CD14-positive monocyte (primary cell): ENCODE measurements at regions not wholly inside any gene's neighbourhood (a gene's known extent, or its start where the extent isn't known, plus 50 kb on each side); places are given as distances from the start of the nearest gene placed in this dataset.

ENCODE experiments used
- DNase-seq, 3 donors: peaks; one replicate each; pipeline ENCODE4 v3.0.0-alpha.2; 2011 to 2022
- H2AFZ ChIP-seq: 2 replicates; pipeline ENCODE4 v1.6.0; 2012; ENCODE audit warnings: mild to moderate bottlenecking, low read depth, low read length, inconsistent platforms; ENCODE audit not compliant: insufficient read depth, poor library complexity, severe bottlenecking
- H3K27ac ChIP-seq, 2 donors: 1 replicate in 1 of 2; 2 replicates in 1 of 2; pipeline ENCODE4 v1.5.1; 2012 to 2013; ENCODE audit warnings: low read length in 2 of 2, control low read depth in 1 of 2, inconsistent platforms in 1 of 2, low read depth in 1 of 2, mild to moderate bottlenecking in 1 of 2
- H3K27me3 ChIP-seq, 2 donors: one replicate each; pipeline versions ENCODE4 v1.6.0 to v1.6.1; 2011 to 2013; ENCODE audit warnings: low read length in 2 of 2; ENCODE audit not compliant: control insufficient read depth in 2 of 2, insufficient read depth in 2 of 2
- H3K36me3 ChIP-seq, 2 donors: replicated peaks in 1 of 2; 1 replicate in 1 of 2; 2 replicates in 1 of 2; pipeline versions ENCODE4 v1.5.1 to v1.6.1; 2012 to 2013; ENCODE audit warnings: low read length in 2 of 2, control low read depth in 1 of 2, inconsistent platforms in 1 of 2, mild to moderate bottlenecking in 1 of 2; ENCODE audit not compliant: insufficient read depth in 2 of 2, control insufficient read depth in 1 of 2
- H3K4me1 ChIP-seq, 2 donors: 1 replicate in 1 of 2; 2 replicates in 1 of 2; pipeline versions ENCODE4 v1.5.1 to v1.6.1; 2012 to 2013; ENCODE audit warnings: low read length in 2 of 2, control low read depth in 1 of 2, inconsistent platforms in 1 of 2, mild to moderate bottlenecking in 1 of 2, moderate library complexity in 1 of 2; ENCODE audit not compliant: insufficient read depth in 2 of 2, control insufficient read depth in 1 of 2
- H3K4me2 ChIP-seq: replicated peaks from 2 replicates; pipeline ENCODE3; 2012; ENCODE audit warnings: low read length, moderate library complexity, mild to moderate bottlenecking; ENCODE audit not compliant: poor library complexity, severe bottlenecking; ENCODE audit errors: extremely low read depth
- H3K4me3 ChIP-seq, 3 experiments: fragments of 200-600 bp in 1 of 3; sonication (generic) in 1 of 3; replicated peaks in 1 of 3; 1 replicate in 2 of 3; 2 replicates in 1 of 3; pipeline ENCODE4 v1.5.1; 2011 to 2013; ENCODE audit warnings: low read length in 3 of 3, mild to moderate bottlenecking in 3 of 3, control low read depth in 2 of 3, low read depth in 2 of 3, inconsistent platforms in 1 of 3, moderate library complexity in 1 of 3
- H3K79me2 ChIP-seq: 2 replicates; pipeline ENCODE4 v1.6.0; 2012; ENCODE audit warnings: mild to moderate bottlenecking, control low read depth, inconsistent platforms, low read length, moderate library complexity; ENCODE audit not compliant: insufficient read depth
- H3K9ac ChIP-seq: 2 replicates; pipeline ENCODE4 v1.6.0; 2017; ENCODE audit warnings: low read length, mild to moderate bottlenecking; ENCODE audit not compliant: insufficient read depth, poor library complexity, severe bottlenecking
- H3K9me3 ChIP-seq, 2 donors: replicated peaks in 1 of 2; 1 replicate in 1 of 2; 2 replicates in 1 of 2; pipeline versions ENCODE4 v1.5.1 to v1.6.1; 2012 to 2013; ENCODE audit warnings: low read length in 2 of 2, control low read depth in 1 of 2; ENCODE audit not compliant: control insufficient read depth in 1 of 2, insufficient read depth in 1 of 2
- H4K20me1 ChIP-seq: 2 replicates; pipeline ENCODE4 v1.6.0; 2012; ENCODE audit warnings: mild to moderate bottlenecking, low read length, control low read depth, moderate library complexity; ENCODE audit not compliant: insufficient read depth
- H3K27ac Mint-ChIP-seq, 7 donors: one replicate each; pipeline ENCODE4 v1.8.0; 2020; ENCODE audit warnings: mild to moderate bottlenecking in 7 of 7, mixed read lengths in 7 of 7, moderate library complexity in 6 of 7, inconsistent platforms in 2 of 7
- H3K27me3 Mint-ChIP-seq, 3 donors: one replicate each; pipeline ENCODE4 v1.8.0; 2021 to 2022; ENCODE audit warnings: low read depth in 3 of 3, mild to moderate bottlenecking in 3 of 3, mixed read lengths in 3 of 3, moderate library complexity in 3 of 3, inconsistent platforms in 1 of 3
- H3K36me3 Mint-ChIP-seq, 2 donors: one replicate each; pipeline ENCODE4 v1.8.0; 2020; ENCODE audit warnings: mixed read lengths in 2 of 2, inconsistent platforms in 1 of 2, mild to moderate bottlenecking in 1 of 2
- H3K4me1 Mint-ChIP-seq: one replicate; pipeline ENCODE4 v1.8.0; 2020; ENCODE audit warnings: mild to moderate bottlenecking, mixed read lengths
- H3K4me3 Mint-ChIP-seq, 2 donors: one replicate each; pipeline ENCODE4 v1.8.0; 2020; ENCODE audit warnings: mild to moderate bottlenecking in 2 of 2, mixed read lengths in 2 of 2, moderate library complexity in 1 of 2
- H3K9me3 Mint-ChIP-seq, 7 donors: one replicate each; pipeline ENCODE4 v1.8.0; 2020 to 2022; ENCODE audit warnings: mixed read lengths in 7 of 7, mild to moderate bottlenecking in 6 of 7, moderate library complexity in 6 of 7, inconsistent platforms in 2 of 7
- WGBS: methylation state at CpG from one replicate; pipeline ENCODE4 v1.1.5; 2013; ENCODE audit warnings: missing lambda C conversion rate; ENCODE audit not compliant: insufficient coverage; 5-methylcytosine and 5-hydroxymethylcytosine counted together
- intact Hi-C, 2 donors: fragments of 100-400 bp; cut with micrococcal nuclease; formaldehyde crosslinking; loops; one replicate each; pipeline versions ENCODE4 v1.15.0 to v1.15.1; 2023
- TF ChIP-seq, protein P1 (sequence below): fragments of 200-600 bp; IDR thresholded peaks from one replicate; pipeline ENCODE4 v1.8.0; 2022; ENCODE audit warnings: antibody characterized with exemption, mild to moderate bottlenecking

DNA sequence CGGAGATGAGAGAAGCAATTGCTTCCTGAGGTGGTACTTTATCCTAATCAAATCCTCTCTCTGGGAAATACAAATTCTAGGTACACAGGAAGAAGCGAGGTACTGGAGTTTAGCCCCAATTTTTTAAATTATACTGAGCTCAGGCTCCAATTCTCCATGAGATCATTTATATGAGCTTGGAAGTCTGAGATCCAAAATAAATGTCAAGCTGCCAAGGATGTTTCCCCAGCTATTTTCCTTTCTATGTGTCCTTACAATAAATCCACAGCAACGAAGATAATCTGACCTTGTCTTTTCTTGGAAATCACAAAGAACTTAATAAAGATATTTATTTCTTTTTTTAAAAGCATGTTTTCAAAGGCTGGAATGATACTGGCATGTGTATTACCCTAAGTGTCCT lies 597.3 kb downstream of the GABRG2 start:
- H3K27me3 Mint-ChIP-seq: no peaks in the 10 kb centered on the region
- H3K36me3 Mint-ChIP-seq: no peaks in the 10 kb centered on the region
- peaks cover 0 to 3% (median 0%) of the 10 kb centered on the region in 7 donors for H3K9me3 Mint-ChIP-seq
- Histone ChIP-seq H3K4me3 (no peak overlapping the region), H2AFZ (no peak overlapping the region), H3K27ac (no peak overlapping the region), H3K9me3 (no peaks in the 10 kb centered on the region), H3K4me2 (no peak overlapping the region), H3K9ac (no peak overlapping the region), H3K27me3 (no peaks in the 10 kb centered on the region), H3K36me3 (no peaks in the 10 kb centered on the region), H3K4me1 (no peaks in the 10 kb centered on the region), H4K20me1 (no peaks in the 10 kb centered on the region), H3K79me2 (no peaks in the 10 kb centered on the region)
- WGBS: no CpG with 5 or more reads among the region's 3 CpGs
- no peak for DNase-seq
- no peaks in the 10 kb centered on the region for H3K4me1 Mint-ChIP-seq
- TF ChIP-seq, protein P1, sequence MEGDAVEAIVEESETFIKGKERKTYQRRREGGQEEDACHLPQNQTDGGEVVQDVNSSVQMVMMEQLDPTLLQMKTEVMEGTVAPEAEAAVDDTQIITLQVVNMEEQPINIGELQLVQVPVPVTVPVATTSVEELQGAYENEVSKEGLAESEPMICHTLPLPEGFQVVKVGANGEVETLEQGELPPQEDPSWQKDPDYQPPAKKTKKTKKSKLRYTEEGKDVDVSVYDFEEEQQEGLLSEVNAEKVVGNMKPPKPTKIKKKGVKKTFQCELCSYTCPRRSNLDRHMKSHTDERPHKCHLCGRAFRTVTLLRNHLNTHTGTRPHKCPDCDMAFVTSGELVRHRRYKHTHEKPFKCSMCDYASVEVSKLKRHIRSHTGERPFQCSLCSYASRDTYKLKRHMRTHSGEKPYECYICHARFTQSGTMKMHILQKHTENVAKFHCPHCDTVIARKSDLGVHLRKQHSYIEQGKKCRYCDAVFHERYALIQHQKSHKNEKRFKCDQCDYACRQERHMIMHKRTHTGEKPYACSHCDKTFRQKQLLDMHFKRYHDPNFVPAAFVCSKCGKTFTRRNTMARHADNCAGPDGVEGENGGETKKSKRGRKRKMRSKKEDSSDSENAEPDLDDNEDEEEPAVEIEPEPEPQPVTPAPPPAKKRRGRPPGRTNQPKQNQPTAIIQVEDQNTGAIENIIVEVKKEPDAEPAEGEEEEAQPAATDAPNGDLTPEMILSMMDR: no peak
- intact Hi-C loops: no loop called here
- no peak overlapping the region for H3K27ac Mint-ChIP-seq
- no peak overlapping the region for H3K4me3 Mint-ChIP-seq

DNA sequence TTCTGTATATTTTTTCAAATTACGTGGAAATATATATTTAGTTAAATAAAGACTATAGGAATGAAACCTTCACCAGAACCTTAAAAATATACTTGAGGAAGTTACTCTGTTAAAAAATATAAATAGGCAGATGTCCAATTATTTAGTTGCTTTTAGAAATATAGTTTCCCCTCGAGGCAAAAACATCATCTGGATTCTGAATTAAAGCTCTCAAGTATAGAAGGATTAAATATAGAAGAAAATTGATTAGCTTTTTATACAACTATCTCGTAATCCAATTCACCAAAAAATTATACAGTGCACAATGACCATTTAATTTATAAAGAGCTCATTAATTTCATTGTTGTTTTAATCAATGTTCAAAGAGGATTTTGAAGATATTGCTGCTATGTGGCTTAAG lies 601.4 kb downstream of the GABRG2 start:
- no peaks in the 10 kb centered on the region for H3K9me3 ChIP-seq
- Mint-ChIP-seq H3K4me1 (no peaks in the 10 kb centered on the region), H3K27me3 (no peaks in the 10 kb centered on the region), H3K27ac (no peak overlapping the region), H3K36me3 (no peaks in the 10 kb centered on the region), H3K4me3 (no peak overlapping the region), H3K9me3 (peaks cover 0 to 2% (median 0%) of the 10 kb centered on the region in 7 donors)
- H3K9ac ChIP-seq: no peak overlapping the region
- H4K20me1 ChIP-seq: no peaks in the 10 kb centered on the region
- no peak overlapping the region for H3K4me3 ChIP-seq
- H3K27ac ChIP-seq: no peak overlapping the region
- H3K36me3 ChIP-seq: no peaks in the 10 kb centered on the region
- TF ChIP-seq, protein P1: no peak
- no peaks in the 10 kb centered on the region for H3K27me3 ChIP-seq
- no peaks in the 10 kb centered on the region for H3K79me2 ChIP-seq
- WGBS: no CpG with 5 or more reads among the region's 3 CpGs
- DNase-seq: no peak
- intact Hi-C loops: no loop called here
- H3K4me2 ChIP-seq: no peak overlapping the region
- H2AFZ ChIP-seq: no peak overlapping the region
- H3K4me1 ChIP-seq: no peaks in the 10 kb centered on the region
